ENCODE measurements at regions not wholly inside any gene's neighbourhood (a gene's known extent, or its start where the extent isn't known, plus 50 kb on each side); places are given as distances from the start of the nearest gene placed in this dataset.
"Not testable (repeated sequence)": the region's sequence is repeated elsewhere in the genome, so short reads cannot be mapped to it uniquely, and the experiment has no call there.

- DNase-seq = no peak
Measured at GRCh38 chr11:130677486-130678153, 229.2 kb downstream of the ADAMTS15 start.

- DNase-seq = no peak
Measured at GRCh38 chr11:130679247-130679646, 230.8 kb downstream of the ADAMTS15 start.

GRCh38 chr11:130682471-130682870 is 233.8 kb downstream of the SNX19 start:
- DNase-seq = not testable (repeated sequence)

GRCh38 chr11:130689222-130689908 is 226.9 kb downstream of the SNX19 start:
- no peak for DNase-seq

GRCh38 chr11:130691581-130691980 is 224.7 kb downstream of the SNX19 start:
- no peak for DNase-seq

- no peak for DNase-seq
Measured at GRCh38 chr11:130692220-130692619, 224.1 kb downstream of the SNX19 start.

- no peak for DNase-seq
Measured at GRCh38 chr11:130693543-130693942, 222.7 kb downstream of the SNX19 start.

GRCh38 chr11:130694488-130695045 is 221.7 kb downstream of the SNX19 start:
- DNase-seq = no peak

GRCh38 chr11:130698174-130698573 is 218.1 kb downstream of the SNX19 start:
- DNase-seq = no peak

- DNase-seq = no peak
Measured at GRCh38 chr11:130699561-130699960, 216.7 kb downstream of the SNX19 start.

- DNase-seq = no peak
Measured at GRCh38 chr11:130700092-130700491, 216.2 kb downstream of the SNX19 start.

GRCh38 chr11:130703489-130704190 is 212.6 kb downstream of the SNX19 start:
- DNase-seq = no peak

- DNase-seq = no peak
Measured at GRCh38 chr11:130705670-130706421, 210.4 kb downstream of the SNX19 start.

- DNase-seq = no peak
Measured at GRCh38 chr11:130706572-130706971, 209.7 kb downstream of the SNX19 start.

- no peak for DNase-seq
Measured at GRCh38 chr11:130707217-130707616, 209.1 kb downstream of the SNX19 start.

- DNase-seq = no peak
Measured at GRCh38 chr11:130709531-130709930, 206.7 kb downstream of the SNX19 start.

- DNase-seq = no peak
Measured at GRCh38 chr11:130710021-130710420, 206.3 kb downstream of the SNX19 start.

- DNase-seq = no peak
Measured at GRCh38 chr11:130710497-130711012, 205.7 kb downstream of the SNX19 start.

GRCh38 chr11:130711193-130711592 is 205.1 kb downstream of the SNX19 start:
- no peak for DNase-seq

- DNase-seq = no peak
Measured at GRCh38 chr11:130712480-130712879, 203.8 kb downstream of the SNX19 start.

GRCh38 chr11:130715085-130715876 is 201.0 kb downstream of the SNX19 start:
- no peak for DNase-seq

GRCh38 chr11:130715877-130716220 is 200.4 kb downstream of the SNX19 start:
- no peak for DNase-seq
